ENCODE measurements at regions not wholly inside any gene's neighbourhood (a gene's known extent, or its start where the extent isn't known, plus 50 kb on each side); places are given as distances from the start of the nearest gene placed in this dataset.

DNA sequence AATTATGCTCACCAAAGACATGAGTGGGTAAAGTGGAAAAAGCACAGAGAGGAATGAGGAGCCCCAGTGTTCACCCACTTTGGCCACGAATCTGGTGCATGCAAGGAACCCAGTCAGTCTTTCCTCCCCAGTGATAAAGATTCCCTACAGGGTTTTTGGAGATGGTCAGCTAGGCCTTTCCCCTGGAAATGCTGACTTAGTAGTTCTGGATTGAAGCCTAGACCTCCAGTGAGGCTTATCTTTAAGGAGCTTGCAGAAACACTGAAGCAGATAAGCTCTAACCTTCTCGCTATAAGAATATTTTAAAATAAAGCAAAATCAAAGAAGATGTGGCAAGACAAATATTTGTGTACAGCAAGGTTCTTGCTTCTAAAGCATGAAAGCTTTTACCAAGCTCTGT lies 178.3 kb upstream of the CCDC68 start:
- CTCF ChIA-PET, result no interaction called here

DNA sequence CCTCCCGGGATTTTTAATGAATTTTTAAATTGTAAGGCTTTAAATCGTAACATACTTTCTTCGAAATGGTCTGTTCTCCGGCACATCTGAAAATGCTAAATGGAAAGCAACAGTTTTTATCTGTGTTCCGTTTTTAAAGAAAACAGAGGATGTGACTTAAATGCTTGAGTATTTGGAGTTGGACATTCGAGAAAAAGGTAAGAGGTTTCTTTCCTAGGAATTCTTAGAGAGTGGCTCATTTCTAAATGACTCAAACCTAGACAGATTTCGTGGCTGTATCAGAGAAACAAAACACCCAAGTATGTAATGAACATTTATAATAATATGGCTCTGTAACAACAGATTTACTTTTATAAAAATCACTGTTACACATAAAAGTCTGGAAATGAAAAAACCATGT lies 177.6 kb upstream of the CCDC68 start:
- no peak overlapping the region for H3K27ac Mint-ChIP-seq
- TF ChIP-seq, protein P1, sequence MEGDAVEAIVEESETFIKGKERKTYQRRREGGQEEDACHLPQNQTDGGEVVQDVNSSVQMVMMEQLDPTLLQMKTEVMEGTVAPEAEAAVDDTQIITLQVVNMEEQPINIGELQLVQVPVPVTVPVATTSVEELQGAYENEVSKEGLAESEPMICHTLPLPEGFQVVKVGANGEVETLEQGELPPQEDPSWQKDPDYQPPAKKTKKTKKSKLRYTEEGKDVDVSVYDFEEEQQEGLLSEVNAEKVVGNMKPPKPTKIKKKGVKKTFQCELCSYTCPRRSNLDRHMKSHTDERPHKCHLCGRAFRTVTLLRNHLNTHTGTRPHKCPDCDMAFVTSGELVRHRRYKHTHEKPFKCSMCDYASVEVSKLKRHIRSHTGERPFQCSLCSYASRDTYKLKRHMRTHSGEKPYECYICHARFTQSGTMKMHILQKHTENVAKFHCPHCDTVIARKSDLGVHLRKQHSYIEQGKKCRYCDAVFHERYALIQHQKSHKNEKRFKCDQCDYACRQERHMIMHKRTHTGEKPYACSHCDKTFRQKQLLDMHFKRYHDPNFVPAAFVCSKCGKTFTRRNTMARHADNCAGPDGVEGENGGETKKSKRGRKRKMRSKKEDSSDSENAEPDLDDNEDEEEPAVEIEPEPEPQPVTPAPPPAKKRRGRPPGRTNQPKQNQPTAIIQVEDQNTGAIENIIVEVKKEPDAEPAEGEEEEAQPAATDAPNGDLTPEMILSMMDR (IDR thresholded peaks at IDR 0.05), result no peak
- CTCF ChIA-PET, result no interaction called here
- no peaks in the 10 kb centered on the region for H3K9me3 Mint-ChIP-seq
- H3K4me3 Mint-ChIP-seq, result no peak overlapping the region
- H3K36me3 Mint-ChIP-seq (ENCODE audit: low read depth), result no peaks in the 10 kb centered on the region
- H3K27me3 Mint-ChIP-seq, result no peaks in the 10 kb centered on the region
- POLR2A ChIA-PET, result no interaction called here
- no peak for DNase-seq
- H3K4me1 Mint-ChIP-seq (ENCODE audit: low read depth), result no peaks in the 10 kb centered on the region
- intact Hi-C loops (cut with micrococcal nuclease), result no loop called here
- no peak for ATAC-seq

More for the DNA sequence above, 178.3 kb upstream of the CCDC68 start:
- no peak overlapping the region for H3K27ac Mint-ChIP-seq
- no peaks in the 10 kb centered on the region for H3K9me3 Mint-ChIP-seq
- H3K27me3 Mint-ChIP-seq, result no peaks in the 10 kb centered on the region
- POLR2A ChIA-PET, result no interaction called here
- DNase-seq (no peak), ATAC-seq (no peak)
- intact Hi-C loops (cut with micrococcal nuclease), result no loop called here
- H3K4me3 Mint-ChIP-seq, result no peak overlapping the region
- TF ChIP-seq, protein P1 (IDR thresholded peaks at IDR 0.05), result no peak
- no peaks in the 10 kb centered on the region for H3K4me1 Mint-ChIP-seq (ENCODE audit: low read depth)
- H3K36me3 Mint-ChIP-seq (ENCODE audit: low read depth), result no peaks in the 10 kb centered on the region

DNA sequence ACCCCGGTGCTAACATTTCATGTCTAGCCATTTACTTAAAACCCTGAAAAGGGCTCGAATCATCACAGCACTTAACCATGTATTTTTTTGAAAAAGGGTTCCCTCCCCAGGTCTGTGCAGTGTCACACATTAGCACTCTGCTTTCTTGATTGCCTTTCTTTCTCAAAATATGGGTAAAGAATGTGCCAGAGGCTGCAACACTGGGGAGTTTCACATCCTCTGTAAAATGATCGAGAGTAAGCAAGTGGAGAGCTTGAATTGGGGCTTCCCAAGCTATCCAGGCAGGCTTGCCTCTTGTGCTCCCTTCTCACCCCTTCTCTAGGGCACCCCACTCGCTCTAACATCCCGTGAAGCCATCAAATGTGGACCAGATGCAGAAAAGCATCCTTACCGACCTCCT lies 177.0 kb upstream of the CCDC68 start:
- intact Hi-C loops (cut with micrococcal nuclease), result no loop called here
- TF ChIP-seq, protein P1 (IDR thresholded peaks at IDR 0.05), result no peak

DNA sequence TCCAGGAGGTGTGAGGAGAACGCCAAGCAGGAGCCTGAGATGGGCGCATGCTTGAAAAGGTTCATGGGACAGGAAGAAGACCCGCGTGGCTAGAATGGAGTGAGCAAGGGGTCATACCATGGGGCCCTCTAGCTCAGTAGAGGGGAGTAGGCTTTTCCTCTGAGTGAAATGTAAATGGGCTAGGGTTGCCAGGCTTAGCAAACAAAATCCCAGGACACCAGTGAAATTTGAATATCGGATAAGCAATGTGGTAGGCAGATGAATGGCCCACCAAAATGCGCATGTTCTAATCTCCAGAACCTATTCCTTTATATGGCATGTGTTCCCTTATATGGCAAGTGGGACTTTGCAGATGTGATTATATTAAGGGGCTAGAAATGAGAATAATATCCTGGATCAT lies 174.1 kb upstream of the CCDC68 start:
- intact Hi-C loops (cut with micrococcal nuclease), result no loop called here
- Mint-ChIP-seq H3K27ac (no peak overlapping the region), H3K4me1 (ENCODE audit: low read depth) (no peaks in the 10 kb centered on the region), H3K9me3 (no peaks in the 10 kb centered on the region), H3K27me3 (no peaks in the 10 kb centered on the region), H3K4me3 (no peak overlapping the region), H3K36me3 (ENCODE audit: low read depth) (no peaks in the 10 kb centered on the region)
- ATAC-seq (no peak), DNase-seq (no peak)
- ChIA-PET CTCF (no interaction called here), POLR2A (no interaction called here)
- TF ChIP-seq, protein P1 (IDR thresholded peaks at IDR 0.05), result no peak

More for the DNA sequence above, 177.0 kb upstream of the CCDC68 start:
- H3K4me1 Mint-ChIP-seq (ENCODE audit: low read depth), result no peaks in the 10 kb centered on the region
- no peak for DNase-seq
- H3K4me3 Mint-ChIP-seq, result no peak overlapping the region
- no peak overlapping the region for H3K27ac Mint-ChIP-seq
- no peaks in the 10 kb centered on the region for H3K9me3 Mint-ChIP-seq
- POLR2A ChIA-PET, result no interaction called here
- ATAC-seq, result no peak
- CTCF ChIA-PET, result no interaction called here
- no peaks in the 10 kb centered on the region for H3K27me3 Mint-ChIP-seq
- no peaks in the 10 kb centered on the region for H3K36me3 Mint-ChIP-seq (ENCODE audit: low read depth)

DNA sequence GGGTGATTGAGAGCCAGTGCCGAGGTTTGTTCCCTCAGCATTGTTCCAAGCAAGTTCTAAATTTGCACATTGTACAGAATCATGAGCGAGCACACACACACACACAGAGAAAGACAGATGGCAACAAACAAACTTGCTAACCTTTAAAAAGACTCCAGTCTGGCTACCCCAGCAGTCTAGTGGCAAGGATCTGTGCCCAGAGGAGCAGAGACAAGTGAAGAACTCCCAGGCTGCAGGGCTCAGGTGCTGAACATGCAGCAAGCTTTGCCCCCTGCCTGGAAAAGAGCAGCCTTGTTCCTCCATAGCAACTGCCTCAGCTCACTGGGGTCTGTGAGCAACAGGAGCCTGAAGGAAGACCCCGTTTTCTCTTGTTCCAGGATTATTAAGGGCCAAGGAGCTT lies 169.2 kb upstream of the CCDC68 start:
- no peak overlapping the region for H3K4me3 Mint-ChIP-seq
- no peaks in the 10 kb centered on the region for H3K9me3 Mint-ChIP-seq
- CTCF ChIA-PET, result no interaction called here
- no peak overlapping the region for H3K27ac Mint-ChIP-seq
- POLR2A ChIA-PET, result no interaction called here
- DNase-seq (no peak), ATAC-seq (no peak)
- intact Hi-C loops (cut with micrococcal nuclease), result no loop called here
- H3K4me1 Mint-ChIP-seq (ENCODE audit: low read depth), result no peaks in the 10 kb centered on the region
- TF ChIP-seq, protein P1 (IDR thresholded peaks at IDR 0.05), result no peak
- H3K27me3 Mint-ChIP-seq, result no peaks in the 10 kb centered on the region
- no peaks in the 10 kb centered on the region for H3K36me3 Mint-ChIP-seq (ENCODE audit: low read depth)

All from activated CD8-positive, alpha-beta T cell treated with anti-CD3 and anti-CD28 coated beads for 36 hours (primary cell).